Stimulated activated naive CD8-positive, alpha-beta T cell treated with anti-CD3 and anti-CD28 coated beads, Interleukin-15, amount 100 ng/mL, for 72 hours (primary cell): ENCODE measurements at regions not wholly inside any gene's neighbourhood (a gene's known extent, or its start where the extent isn't known, plus 50 kb on each side); places are given as distances from the start of the nearest gene placed in this dataset.
A peak's percentile ranks its signal among the peaks of the same experiment; 100 is the strongest.

Experiments
- ATAC-seq: fragments of 150-1000 bp; cut with Tn5 transposase; 2 replicates; pipeline ENCODE4 v1.10.0; 2021; ENCODE audit warnings: mild to moderate bottlenecking, moderate library complexity
- DNase-seq, 2 donors: peaks; one replicate each; pipeline ENCODE4 v3.0.0; 2021 to 2022
- H3K27ac Mint-ChIP-seq, 2 donors: one replicate each; pipeline ENCODE4 v1.8.0; 2022; ENCODE audit warnings: mild to moderate bottlenecking in 2 of 2, mixed read lengths in 2 of 2, moderate library complexity in 2 of 2
- H3K27me3 Mint-ChIP-seq: one replicate; pipeline ENCODE4 v1.8.0; 2022; ENCODE audit warnings: mixed read lengths
- H3K4me1 Mint-ChIP-seq: one replicate; pipeline ENCODE4 v1.8.0; 2022; ENCODE audit warnings: mild to moderate bottlenecking, mixed read lengths
- H3K4me3 Mint-ChIP-seq, 2 donors: one replicate each; pipeline ENCODE4 v1.8.0; 2022; ENCODE audit warnings: mild to moderate bottlenecking in 2 of 2, mixed read lengths in 2 of 2, moderate library complexity in 1 of 2
- H3K9me3 Mint-ChIP-seq, 2 donors: one replicate each; pipeline ENCODE4 v1.8.0; 2022; ENCODE audit warnings: mixed read lengths in 2 of 2

DNA sequence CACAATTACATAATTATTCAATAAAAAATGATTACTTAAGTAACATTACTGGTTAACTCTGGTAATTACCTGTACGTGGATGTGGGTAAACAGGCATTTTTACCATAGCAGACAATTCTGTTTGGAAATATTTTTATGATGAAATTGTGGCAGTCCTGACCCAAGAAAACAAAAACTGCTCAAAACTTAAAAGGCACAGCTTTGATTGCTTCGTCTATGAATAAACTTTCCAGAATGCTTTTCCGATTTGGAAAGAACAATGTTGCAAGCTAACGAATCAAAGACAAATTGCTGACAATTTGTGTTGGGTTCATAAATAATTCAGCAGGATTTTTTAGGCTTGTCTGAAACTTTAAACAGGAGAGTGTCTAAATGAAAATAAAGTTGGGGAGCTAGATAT lies 150.6 kb upstream of the GYPA start:
- no peaks in the 10 kb centered on the region for H3K4me1 Mint-ChIP-seq
- H3K27me3 Mint-ChIP-seq: no peaks in the 10 kb centered on the region
- H3K4me3 Mint-ChIP-seq: no peak overlapping the region
- H3K9me3 Mint-ChIP-seq: no peaks in the 10 kb centered on the region
- ATAC-seq: no peak
- H3K27ac Mint-ChIP-seq: no peak overlapping the region
- DNase-seq: no peak

DNA sequence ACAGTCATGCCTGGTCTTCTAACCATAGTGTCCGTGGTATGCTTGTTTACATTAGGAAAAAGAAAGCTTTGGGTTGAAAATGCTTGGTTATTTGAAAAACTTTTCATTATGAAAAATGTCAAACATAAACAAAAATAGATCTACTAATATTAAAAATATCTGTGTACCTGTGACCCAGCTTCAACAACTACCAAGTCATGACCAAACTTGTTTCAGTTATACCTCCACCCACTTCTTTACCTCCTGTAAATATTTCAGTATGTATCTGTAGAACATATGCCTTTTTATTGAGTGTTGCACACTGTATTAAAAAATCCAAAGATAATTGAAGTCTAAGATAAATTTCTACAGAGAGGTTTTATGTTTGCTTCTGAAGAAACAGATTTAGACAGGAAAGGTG lies 153.7 kb upstream of the GYPA start:
- ATAC-seq (no peak), DNase-seq (no peak)
- H3K27ac Mint-ChIP-seq: no peak overlapping the region
- H3K4me3 Mint-ChIP-seq: no peak overlapping the region
- no peaks in the 10 kb centered on the region for H3K9me3 Mint-ChIP-seq
- no peaks in the 10 kb centered on the region for H3K4me1 Mint-ChIP-seq
- H3K27me3 Mint-ChIP-seq: no peaks in the 10 kb centered on the region

GRCh38 chr4:144295286-144295995 lies 154.9 kb upstream of the GYPA start:
- DNase-seq (no peak), ATAC-seq (no peak)
- H3K4me3 Mint-ChIP-seq: no peak overlapping the region

DNA sequence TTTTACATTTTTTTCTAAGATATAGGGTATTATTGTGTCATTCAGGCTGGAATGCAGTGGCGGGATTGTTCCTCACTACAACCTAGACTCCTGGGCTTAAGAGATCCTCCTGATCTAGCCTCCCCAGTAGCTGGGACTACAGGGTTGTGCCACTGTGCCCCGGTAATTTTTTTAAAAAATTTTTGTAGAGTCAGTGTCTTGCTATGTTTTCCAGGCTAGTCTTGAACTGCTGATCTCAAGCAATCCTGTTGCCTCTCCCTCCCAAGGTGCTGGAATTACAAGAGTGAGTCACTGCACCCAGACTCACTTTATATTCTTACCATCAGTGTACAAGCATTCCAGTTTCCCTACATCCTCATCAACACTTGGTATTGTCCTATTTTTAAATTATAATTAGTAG lies 156.4 kb upstream of the GYPA start:
- ATAC-seq (no peak), DNase-seq (no peak)
- Mint-ChIP-seq H3K27ac (no peak overlapping the region), H3K4me3 (no peak overlapping the region), H3K27me3 (no peaks in the 10 kb centered on the region), H3K9me3 (no peaks in the 10 kb centered on the region), H3K4me1 (no peaks in the 10 kb centered on the region)

More at GRCh38 chr4:144295286-144295995, 154.9 kb upstream of the GYPA start:
- no peak overlapping the region for H3K27ac Mint-ChIP-seq
- no peaks in the 10 kb centered on the region for H3K27me3 Mint-ChIP-seq
- H3K9me3 Mint-ChIP-seq: no peaks in the 10 kb centered on the region
- H3K4me1 Mint-ChIP-seq: no peaks in the 10 kb centered on the region

GRCh38 chr4:144298519-144298918 lies 158.0 kb upstream of the GYPA start:
- ATAC-seq: no peak
- Mint-ChIP-seq H3K27me3 (no peaks in the 10 kb centered on the region), H3K9me3 (no peaks in the 10 kb centered on the region), H3K27ac (no peak overlapping the region), H3K4me1 (no peaks in the 10 kb centered on the region), H3K4me3 (no peak overlapping the region)
- DNase-seq: no peak

GRCh38 chr4:144300616-144301015 lies 160.1 kb upstream of the GYPA start:
- Mint-ChIP-seq H3K4me3 (no peak overlapping the region), H3K9me3 (no peaks in the 10 kb centered on the region), H3K27me3 (no peaks in the 10 kb centered on the region), H3K4me1 (no peaks in the 10 kb centered on the region), H3K27ac (no peak overlapping the region)
- no peak for DNase-seq
- no peak for ATAC-seq

- Mint-ChIP-seq H3K9me3 (no peaks in the 10 kb centered on the region), H3K27ac (no peak overlapping the region), H3K4me3 (no peak overlapping the region), H3K27me3 (no peaks in the 10 kb centered on the region), H3K4me1 (no peaks in the 10 kb centered on the region)
- DNase-seq: no peak
- ATAC-seq: no peak
These were observed 162.4 kb upstream of the GYPA start for GRCh38 chr4:144302704-144303536.

DNA sequence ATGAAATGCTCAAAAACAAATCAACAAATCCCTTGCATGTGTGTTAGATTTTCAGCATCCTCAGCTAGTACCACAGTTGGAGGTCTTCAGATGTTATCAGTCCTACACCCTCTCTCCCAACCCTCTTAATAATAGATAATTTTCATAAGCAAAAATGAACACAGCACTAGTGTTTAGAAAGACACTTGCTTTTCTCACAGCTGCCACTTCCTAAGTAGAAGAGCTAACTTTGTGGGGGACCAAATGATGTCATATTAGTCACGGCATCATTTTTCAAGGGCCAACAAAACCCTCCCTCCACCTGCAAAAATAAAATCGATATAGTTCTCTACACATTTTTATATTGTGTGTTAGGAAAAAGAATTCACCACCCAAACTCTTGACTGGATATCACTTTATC lies 163.5 kb upstream of the GYPA start:
- H3K4me3 Mint-ChIP-seq: no peak overlapping the region
- no peaks in the 10 kb centered on the region for H3K9me3 Mint-ChIP-seq
- ATAC-seq: no peak
- H3K27me3 Mint-ChIP-seq: no peaks in the 10 kb centered on the region
- no peak overlapping the region for H3K27ac Mint-ChIP-seq
- H3K4me1 Mint-ChIP-seq: no peaks in the 10 kb centered on the region
- DNase-seq: no peak

GRCh38 chr4:144310535-144310934 lies 170.0 kb upstream of the GYPA start:
- Mint-ChIP-seq H3K4me1 (no peaks in the 10 kb centered on the region), H3K27ac (no peak overlapping the region), H3K9me3 (peaks cover 16% of the 10 kb centered on the region in 2 donors), H3K4me3 (no peak overlapping the region), H3K27me3 (no peaks in the 10 kb centered on the region)
- DNase-seq (no peak), ATAC-seq (no peak)

DNA sequence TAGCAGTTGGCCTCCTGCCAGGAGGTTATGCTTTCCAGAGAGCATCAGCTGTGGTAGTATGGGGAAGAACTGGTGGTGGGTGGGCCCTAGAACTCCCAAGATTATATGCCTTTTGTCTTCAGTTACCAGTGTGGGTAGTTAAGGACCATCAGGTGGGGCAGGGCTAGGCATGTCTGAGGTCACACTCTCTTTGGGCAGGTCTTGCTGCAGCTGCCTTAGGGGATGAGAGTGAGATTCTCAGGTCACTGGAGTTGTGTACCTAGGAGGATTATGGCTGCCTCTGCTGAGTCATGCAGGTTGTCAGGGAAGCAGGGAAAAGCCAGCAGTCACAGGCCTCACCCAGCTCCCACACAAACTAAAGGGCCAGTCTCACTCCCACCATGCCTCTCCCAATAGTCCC lies 172.9 kb upstream of the GYPA start:
- ATAC-seq (no peak), DNase-seq (no peak)
- Mint-ChIP-seq H3K9me3 (peaks cover 22 to 24% of the 10 kb centered on the region in 2 donors), H3K4me1 (no peaks in the 10 kb centered on the region), H3K27me3 (no peaks in the 10 kb centered on the region), H3K27ac (no peak overlapping the region), H3K4me3 (no peak overlapping the region)

GRCh38 chr4:144316869-144317268 lies 176.4 kb upstream of the GYPA start:
- ATAC-seq (no peak), DNase-seq (no peak)
- Mint-ChIP-seq H3K4me1 (no peaks in the 10 kb centered on the region), H3K27me3 (no peaks in the 10 kb centered on the region), H3K4me3 (no peak overlapping the region), H3K9me3 (peaks cover 18 to 24% of the 10 kb centered on the region in 2 donors), H3K27ac (no peak overlapping the region)

- peaks cover 18 to 19% of the 10 kb centered on the region in 2 donors for H3K9me3 Mint-ChIP-seq
- H3K27me3 Mint-ChIP-seq: no peaks in the 10 kb centered on the region
- no peak overlapping the region for H3K27ac Mint-ChIP-seq
- no peak for ATAC-seq
- no peak for DNase-seq
- no peak overlapping the region for H3K4me3 Mint-ChIP-seq
- no peaks in the 10 kb centered on the region for H3K4me1 Mint-ChIP-seq
These were observed 178.3 kb upstream of the GYPA start for GRCh38 chr4:144318797-144319196.

DNA sequence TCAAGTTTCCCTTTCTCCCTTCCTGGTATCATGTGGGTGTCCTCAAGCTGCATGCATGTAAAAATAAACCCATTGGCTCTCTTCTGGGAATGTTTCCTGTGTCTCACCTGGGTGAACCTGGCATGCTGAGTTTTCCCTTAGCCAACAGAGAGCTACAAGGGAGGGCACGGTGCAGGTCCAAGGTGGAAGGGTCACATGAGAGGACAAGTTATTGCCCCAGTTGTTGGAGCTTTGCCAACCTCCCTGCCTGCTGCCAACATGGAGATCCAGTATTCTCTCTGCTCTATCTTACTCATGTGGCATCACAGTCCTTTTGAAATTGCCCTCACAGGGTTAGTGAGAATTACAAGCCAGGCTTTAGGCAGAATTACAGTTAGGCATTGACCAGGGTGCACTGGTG lies 196.1 kb upstream of the GYPA start:
- peaks cover 14% of the 10 kb centered on the region for H3K4me1 Mint-ChIP-seq
- no peak overlapping the region for H3K27ac Mint-ChIP-seq
- H3K27me3 Mint-ChIP-seq: no peaks in the 10 kb centered on the region
- DNase-seq (no peak), ATAC-seq (no peak)
- H3K9me3 Mint-ChIP-seq: peaks cover 14 to 19% of the 10 kb centered on the region in 2 donors
- no peak overlapping the region for H3K4me3 Mint-ChIP-seq

GRCh38 chr4:144338148-144338547 lies 197.6 kb upstream of the GYPA start:
- Mint-ChIP-seq H3K4me1 (peaks cover 14% of the 10 kb centered on the region), H3K27me3 (no peaks in the 10 kb centered on the region), H3K27ac (peak overlapping the region in 1 of 2 donors; percentile 28), H3K9me3 (peaks cover 14 to 19% of the 10 kb centered on the region in 2 donors), H3K4me3 (no peak overlapping the region)
- no peak for DNase-seq
- ATAC-seq: peak; percentile 82

- Mint-ChIP-seq H3K27me3 (no peaks in the 10 kb centered on the region), H3K27ac (peak overlapping the region; percentile 19 to 68), H3K4me1 (peaks cover 14% of the 10 kb centered on the region), H3K9me3 (peaks cover 14 to 19% of the 10 kb centered on the region in 2 donors), H3K4me3 (no peak overlapping the region)
- ATAC-seq (no peak), DNase-seq (no peak)
These were observed 198.3 kb upstream of the GYPA start for GRCh38 chr4:144338834-144339233.

DNA sequence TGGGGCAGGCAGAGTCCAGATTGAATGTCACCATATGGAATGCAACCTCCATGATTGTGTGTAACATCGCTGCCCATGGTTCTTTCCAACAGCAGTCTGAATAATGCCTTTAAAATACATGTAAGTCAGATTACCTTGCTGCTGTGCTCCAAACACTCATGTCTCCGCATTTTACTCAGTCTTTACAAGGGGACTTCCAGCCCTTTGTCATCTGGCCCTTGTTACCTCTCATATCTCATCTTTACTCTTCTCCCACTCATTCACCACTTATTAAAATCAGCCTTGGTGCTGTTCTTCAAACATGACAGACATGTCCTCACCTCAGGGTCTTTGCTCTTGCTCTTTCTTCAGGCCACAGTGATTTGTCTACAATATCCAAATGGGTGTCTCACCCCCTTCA lies 200.4 kb upstream of the GYPA start:
- no peak overlapping the region for H3K4me3 Mint-ChIP-seq
- H3K27me3 Mint-ChIP-seq: no peaks in the 10 kb centered on the region
- H3K9me3 Mint-ChIP-seq: peaks cover 14 to 19% of the 10 kb centered on the region in 2 donors
- peaks cover 14% of the 10 kb centered on the region for H3K4me1 Mint-ChIP-seq
- H3K27ac Mint-ChIP-seq: no peak overlapping the region
- ATAC-seq (peak; percentile 24), DNase-seq (no peak)
